Testis (tissue), 2 donors: ENCODE measurements at regions not wholly inside any gene's neighbourhood (a gene's known extent, or its start where the extent isn't known, plus 50 kb on each side); places are given as distances from the start of the nearest gene placed in this dataset.
"Not testable (repeated sequence)": the region's sequence is repeated elsewhere in the genome, so short reads cannot be mapped to it uniquely, and the experiment has no call there.

Experiments
- DNase-seq: peaks from one replicate; pipeline ENCODE4 v3.0.0-alpha.2; 2019
- H3K27ac ChIP-seq, 2 donors: fragments of 200-600 bp; sonication (generic); one replicate each; pipeline ENCODE4 v1.5.1; 2019
- H3K27me3 ChIP-seq: fragments of 200-600 bp; sonication (generic); one replicate; pipeline ENCODE4 v1.5.1; 2019
- H3K36me3 ChIP-seq: fragments of 200-600 bp; sonication (generic); one replicate; pipeline ENCODE4 v1.5.1; 2017; ENCODE audit warnings: low read depth; ENCODE audit errors: missing control alignments
- H3K4me1 ChIP-seq: fragments of 200-600 bp; sonication (generic); one replicate; pipeline ENCODE4 v1.5.1; 2019
- H3K4me3 ChIP-seq, 2 donors: fragments of 200-600 bp; sonication (generic); one replicate each; pipeline ENCODE4 v1.5.1; 2017 to 2019
- H3K9me3 ChIP-seq: fragments of 200-600 bp; sonication (generic); one replicate; pipeline ENCODE4 v1.5.1; 2017
- CTCF ChIP-seq, 3 experiments: fragments of 450-650 bp in 2 of 3; fragments of 200-600 bp in 1 of 3; sonication (generic) in 1 of 3; IDR thresholded peaks; one replicate each; pipeline ENCODE4 v1.5.1; 2016 to 2019; ENCODE audit warnings: antibody characterized with exemption in 3 of 3, mild to moderate bottlenecking in 2 of 3, moderate library complexity in 1 of 3
- POLR2A ChIP-seq: fragments of 450-650 bp; IDR thresholded peaks from one replicate; pipeline ENCODE4 v1.6.1; 2017; ENCODE audit warnings: antibody characterized with exemption, mild to moderate bottlenecking, moderate library complexity
- WGBS, 2 donors: methylation state at CpG; one replicate each; pipeline ENCODE4 v1.1.5; 2018; 5-methylcytosine and 5-hydroxymethylcytosine counted together
- intact Hi-C: fragments of 100-400 bp; cut with DNase I; formaldehyde crosslinking; loops from one replicate; pipeline ENCODE4 v1.15.1; 2023; ENCODE audit warnings: low total_unique reads

GRCh38 chr11:49442669-49443068 lies 234.3 kb upstream of the FOLH1 start:
- no peaks in the 10 kb centered on the region for H3K9me3 ChIP-seq
- H3K4me3 ChIP-seq: no peak overlapping the region
- TF ChIP-seq CTCF (IDR thresholded peaks at IDR 0.05) (no peak), POLR2A (no peak)
- no peaks in the 10 kb centered on the region for H3K27me3 ChIP-seq
- H3K27ac ChIP-seq: no peak overlapping the region
- no peaks in the 10 kb centered on the region for H3K36me3 ChIP-seq
- DNase-seq: no peak
- intact Hi-C loops: no loop called here
- no peaks in the 10 kb centered on the region for H3K4me1 ChIP-seq

- H3K4me1 ChIP-seq, DNase-seq, H3K27me3 ChIP-seq, H3K27ac ChIP-seq, intact Hi-C loops, H3K36me3 ChIP-seq, H3K9me3 ChIP-seq, H3K4me3 ChIP-seq: not testable (repeated sequence)
Measured at GRCh38 chr11:49439901-49440300, 231.5 kb upstream of the FOLH1 start.

GRCh38 chr11:49434308-49434707 lies 225.9 kb upstream of the FOLH1 start:
- H3K27me3 ChIP-seq, H3K27ac ChIP-seq, H3K4me1 ChIP-seq, intact Hi-C loops, H3K9me3 ChIP-seq, H3K36me3 ChIP-seq: not testable (repeated sequence)
- 80 to 82% methylated on average over 32 to 33 of the region's 49 CpGs for WGBS, 2 donors
- DNase-seq: peak; percentile 17
- peak overlapping the region; percentile 20 to 24 for H3K4me3 ChIP-seq

- no peak overlapping the region for H3K4me3 ChIP-seq
- intact Hi-C loops: no loop called here
Measured at GRCh38 chr11:49432242-49432848, 223.9 kb upstream of the FOLH1 start.

GRCh38 chr11:49424136-49424535 lies 215.7 kb upstream of the FOLH1 start:
- no peaks in the 10 kb centered on the region for H3K4me1 ChIP-seq
- DNase-seq: no peak
- no peak overlapping the region for H3K27ac ChIP-seq
- H3K27me3 ChIP-seq: no peaks in the 10 kb centered on the region
- no peaks in the 10 kb centered on the region for H3K36me3 ChIP-seq
- H3K9me3 ChIP-seq: no peaks in the 10 kb centered on the region
- whole genome bisulfite sequencing, 2 donors: 64 to 75% methylated on average over 3 of the region's 3 CpGs
- intact Hi-C loops: no loop called here
- no peak for TF ChIP-seq POLR2A
- no peak for TF ChIP-seq CTCF (IDR thresholded peaks at IDR 0.05)
- no peak overlapping the region for H3K4me3 ChIP-seq

More at GRCh38 chr11:49432242-49432848, 223.9 kb upstream of the FOLH1 start:
- no peak for TF ChIP-seq POLR2A
- TF ChIP-seq CTCF (IDR thresholded peaks at IDR 0.05): no peak
- Histone ChIP-seq H3K4me1 (no peaks in the 10 kb centered on the region), H3K9me3 (no peaks in the 10 kb centered on the region), H3K36me3 (no peaks in the 10 kb centered on the region), H3K27me3 (no peaks in the 10 kb centered on the region), H3K27ac (no peak overlapping the region)
- 83 to 87% methylated on average over 1 of the region's 1 CpG for WGBS, 2 donors
- no peak for DNase-seq

GRCh38 chr11:49418877-49419276 lies 210.5 kb upstream of the FOLH1 start:
- intact Hi-C loops, DNase-seq, H3K4me3 ChIP-seq, H3K27me3 ChIP-seq, H3K4me1 ChIP-seq, H3K27ac ChIP-seq, H3K9me3 ChIP-seq, H3K36me3 ChIP-seq: not testable (repeated sequence)
- 76 to 89% methylated on average over 3 of the region's 3 CpGs for WGBS, 2 donors
